ENCODE measurements at regions not wholly inside any gene's neighbourhood (a gene's known extent, or its start where the extent isn't known, plus 50 kb on each side); places are given as distances from the start of the nearest gene placed in this dataset.

GRCh38 chrX:36868592-36868991, 139.6 kb upstream of the FAM47C start:
- TF ChIP-seq CTCF (optimal IDR thresholded peaks at IDR 0.05 in 1 of 3, IDR thresholded peaks at IDR 0.05 in 1 of 3, conservative IDR thresholded peaks at IDR 0.05 in 1 of 3; ENCODE audit: extremely low read depth in 1 of 3, insufficient read depth in 2 of 3, low read length in 3 of 3) (no peak), EZH2 (IDR thresholded peaks at IDR 0.05; ENCODE audit: low read length) (no peak)
